GM18868 (cell line): ENCODE measurements at regions not wholly inside any gene's neighbourhood (a gene's known extent, or its start where the extent isn't known, plus 50 kb on each side); places are given as distances from the start of the nearest gene placed in this dataset.
"Not testable (repeated sequence)": the region's sequence is repeated elsewhere in the genome, so short reads cannot be mapped to it uniquely, and the experiment has no call there.

Source experiments
- ATAC-seq: cut with Tn5 transposase; IDR thresholded peaks from one replicate; pipeline ENCODE4 v1.9.1; 2021; ENCODE audit warnings: mild to moderate bottlenecking, moderate library complexity; ENCODE audit not compliant: unreplicated experiment

GRCh38 chr7:17554341-17555015, 256.0 kb downstream of the AHR start:
- no peak for ATAC-seq

- ATAC-seq, result no peak
Measured at GRCh38 chr7:17556247-17556956, 257.9 kb downstream of the AHR start.

GRCh38 chr7:17557251-17557671, 258.8 kb downstream of the AHR start:
- ATAC-seq, result no peak

DNA sequence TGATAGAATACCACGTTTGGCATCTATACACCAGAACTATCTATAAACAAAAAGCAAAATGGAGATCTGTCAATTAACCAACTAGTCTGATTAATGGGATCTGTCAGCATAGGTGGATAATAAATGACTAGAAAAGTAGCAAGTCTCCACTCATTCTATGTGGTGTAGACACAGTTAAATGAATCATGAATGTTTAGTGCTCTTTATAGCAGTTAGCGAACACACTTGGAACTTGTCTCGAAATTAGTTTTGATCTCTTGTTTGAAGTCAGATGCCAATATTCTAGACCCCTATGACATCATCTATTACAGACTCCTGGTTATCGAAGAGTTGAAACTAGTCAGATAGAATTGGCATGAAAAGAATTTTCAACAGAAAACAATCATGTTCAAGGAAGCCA, 259.7 kb downstream of the AHR start:
- no peak for ATAC-seq

GRCh38 chr7:17558558-17559332, 260.3 kb downstream of the AHR start:
- no peak for ATAC-seq

- ATAC-seq, result no peak
Measured at GRCh38 chr7:17559388-17559787, 260.9 kb downstream of the AHR start.

- ATAC-seq, result no peak
Measured at GRCh38 chr7:17560516-17560915, 262.1 kb downstream of the AHR start.

GRCh38 chr7:17560966-17561365, 262.5 kb downstream of the AHR start:
- no peak for ATAC-seq

DNA sequence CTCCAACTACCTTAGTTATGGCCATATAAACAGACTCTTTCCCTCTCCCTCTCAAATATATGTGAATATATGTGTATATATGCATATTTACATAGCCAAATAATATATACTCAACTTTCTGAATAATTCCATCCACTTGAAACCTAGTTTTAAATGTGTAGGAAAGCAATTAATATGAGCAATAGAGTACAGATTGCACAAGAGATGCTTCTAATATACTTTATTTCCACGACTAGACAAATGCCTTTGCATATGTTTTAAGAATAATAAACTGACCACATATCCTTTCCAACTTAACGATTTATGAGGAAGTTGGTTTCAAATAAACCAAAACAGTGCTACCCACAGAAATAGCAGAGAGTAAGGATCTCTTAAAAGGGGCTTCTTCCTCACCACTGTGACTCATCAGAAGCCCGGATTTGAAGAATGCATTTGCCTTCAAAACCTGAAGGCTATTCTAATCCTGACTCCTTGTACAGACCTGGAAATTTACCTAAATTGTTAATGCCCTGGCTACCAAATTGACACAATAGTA, 266.3 kb downstream of the AHR start:
- ATAC-seq, result no peak

GRCh38 chr7:17580141-17580540, 281.7 kb downstream of the AHR start:
- no peak for ATAC-seq

DNA sequence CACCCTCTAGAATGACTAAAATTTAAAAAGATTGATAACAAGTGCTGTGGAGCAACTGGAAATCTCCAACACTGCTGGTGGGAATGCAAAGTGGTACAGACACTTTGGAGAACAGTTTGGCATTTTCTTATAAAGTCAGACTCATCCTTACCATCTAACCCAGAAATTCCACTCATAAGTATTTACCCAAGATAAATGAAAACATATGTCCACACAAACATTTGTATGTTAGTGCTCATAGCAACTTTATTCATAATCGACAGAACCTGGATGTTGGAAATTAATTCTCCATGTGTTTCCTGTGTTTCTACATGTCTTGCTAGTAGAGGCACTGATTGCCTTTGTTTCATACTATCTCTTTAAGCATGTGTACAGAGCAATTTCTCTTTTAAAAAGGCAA, 282.4 kb downstream of the AHR start:
- no peak for ATAC-seq

DNA sequence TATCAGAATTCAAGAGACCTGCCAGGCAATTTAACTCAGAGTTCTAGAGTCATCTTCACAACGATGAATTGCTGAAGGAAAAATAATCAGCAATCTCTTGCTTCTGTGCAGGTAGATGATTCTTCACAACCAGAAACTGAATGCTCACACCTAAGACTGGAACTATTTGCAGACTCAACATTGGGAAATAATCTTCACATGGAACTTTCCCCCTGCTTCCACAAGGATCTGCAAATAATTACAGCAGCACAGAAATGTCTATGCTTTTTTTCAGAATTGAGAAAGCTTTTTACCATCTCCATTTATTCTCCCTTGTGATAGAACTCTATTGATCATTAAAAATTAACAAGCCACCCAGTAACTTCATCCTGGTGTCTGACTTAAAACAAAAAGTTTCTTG, 282.8 kb downstream of the AHR start:
- ATAC-seq, result no peak

- not testable (repeated sequence) for ATAC-seq
Measured at GRCh38 chr7:17582696-17583095, 284.2 kb downstream of the AHR start.

- ATAC-seq, result no peak
Measured at GRCh38 chr7:17583786-17584185, 285.3 kb downstream of the AHR start.

- no peak for ATAC-seq
Measured at GRCh38 chr7:17584822-17585221, 286.4 kb downstream of the AHR start.

GRCh38 chr7:17586711-17587110, 288.3 kb downstream of the AHR start:
- no peak for ATAC-seq

DNA sequence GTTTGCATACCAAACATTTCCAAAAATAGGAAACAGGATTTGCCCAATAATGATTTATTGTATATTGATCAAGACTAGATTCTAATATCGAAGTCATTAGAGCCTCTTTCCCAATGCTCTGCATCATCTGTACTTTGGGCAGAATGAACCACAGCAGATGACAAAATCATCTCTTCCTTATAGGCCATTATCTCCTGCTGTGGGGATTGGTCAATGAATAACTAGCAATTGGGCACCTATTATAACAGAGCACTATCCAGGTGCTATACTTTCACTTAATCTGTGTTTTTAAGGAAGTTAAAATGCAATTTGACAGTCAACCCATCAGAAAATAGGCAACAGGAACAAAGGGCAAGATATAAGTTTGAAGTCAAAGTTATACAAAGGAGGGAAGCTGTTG, 290.3 kb downstream of the AHR start:
- no peak for ATAC-seq

DNA sequence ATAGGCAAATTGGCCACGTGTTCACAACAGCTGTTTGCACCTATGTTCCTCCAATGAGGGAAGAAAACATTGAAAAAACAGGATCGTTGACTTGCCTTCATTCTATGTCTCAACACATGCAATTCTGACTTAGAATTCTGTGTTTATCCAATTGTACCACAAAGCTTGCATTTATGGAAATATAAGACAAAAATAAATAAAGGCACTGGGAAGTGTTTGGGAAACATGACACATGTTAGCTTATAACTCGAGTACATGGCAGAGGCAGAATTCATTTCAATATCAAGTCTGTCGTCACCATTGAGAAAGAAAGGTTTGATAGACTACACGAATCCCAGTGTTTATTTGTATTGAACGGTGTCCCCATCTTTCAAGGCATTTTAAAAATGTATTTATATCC, 291.2 kb downstream of the AHR start:
- ATAC-seq, result no peak

GRCh38 chr7:17590221-17590620, 291.8 kb downstream of the AHR start:
- ATAC-seq, result no peak

GRCh38 chr7:17593819-17594419, 295.5 kb downstream of the AHR start:
- no peak for ATAC-seq

DNA sequence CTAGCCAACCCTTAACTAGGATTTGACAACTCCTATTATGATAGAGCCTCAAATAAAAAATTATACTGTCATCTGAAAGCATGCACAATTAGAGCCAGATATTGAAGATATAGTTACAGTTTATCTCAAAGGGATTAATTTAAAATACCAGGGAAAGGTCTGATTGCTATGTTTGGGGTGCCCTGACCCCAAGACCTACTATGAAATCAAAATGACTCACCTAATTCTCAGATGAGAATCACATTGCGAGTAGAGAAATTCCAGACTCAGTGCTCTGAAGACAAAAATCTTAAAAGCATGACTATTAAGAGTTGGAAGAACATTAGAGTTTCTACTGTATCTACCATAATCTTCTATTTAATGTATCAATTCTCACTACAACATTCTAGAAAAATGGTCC, 297.1 kb downstream of the AHR start:
- ATAC-seq, result no peak
